ENCODE measurements at regions not wholly inside any gene's neighbourhood (a gene's known extent, or its start where the extent isn't known, plus 50 kb on each side); places are given as distances from the start of the nearest gene placed in this dataset.

- TF ChIP-seq, protein P1, sequence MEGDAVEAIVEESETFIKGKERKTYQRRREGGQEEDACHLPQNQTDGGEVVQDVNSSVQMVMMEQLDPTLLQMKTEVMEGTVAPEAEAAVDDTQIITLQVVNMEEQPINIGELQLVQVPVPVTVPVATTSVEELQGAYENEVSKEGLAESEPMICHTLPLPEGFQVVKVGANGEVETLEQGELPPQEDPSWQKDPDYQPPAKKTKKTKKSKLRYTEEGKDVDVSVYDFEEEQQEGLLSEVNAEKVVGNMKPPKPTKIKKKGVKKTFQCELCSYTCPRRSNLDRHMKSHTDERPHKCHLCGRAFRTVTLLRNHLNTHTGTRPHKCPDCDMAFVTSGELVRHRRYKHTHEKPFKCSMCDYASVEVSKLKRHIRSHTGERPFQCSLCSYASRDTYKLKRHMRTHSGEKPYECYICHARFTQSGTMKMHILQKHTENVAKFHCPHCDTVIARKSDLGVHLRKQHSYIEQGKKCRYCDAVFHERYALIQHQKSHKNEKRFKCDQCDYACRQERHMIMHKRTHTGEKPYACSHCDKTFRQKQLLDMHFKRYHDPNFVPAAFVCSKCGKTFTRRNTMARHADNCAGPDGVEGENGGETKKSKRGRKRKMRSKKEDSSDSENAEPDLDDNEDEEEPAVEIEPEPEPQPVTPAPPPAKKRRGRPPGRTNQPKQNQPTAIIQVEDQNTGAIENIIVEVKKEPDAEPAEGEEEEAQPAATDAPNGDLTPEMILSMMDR (IDR thresholded peaks at IDR 0.05) = no peak
- TF ChIP-seq POLR2AphosphoS5 (IDR thresholded peaks at IDR 0.05) = no peak
- no peak for TF ChIP-seq POLR2A (IDR thresholded peaks at IDR 0.05)
- TF ChIP-seq EP300 (IDR thresholded peaks at IDR 0.05) = no peak
Observed at GRCh38 chr10:42924484-42924883, 141.9 kb downstream of the BMS1 start.

All from suprapubic skin (tissue), 4 donors.